GM18507 (cell line): ENCODE measurements at regions not wholly inside any gene's neighbourhood (a gene's known extent, or its start where the extent isn't known, plus 50 kb on each side); places are given as distances from the start of the nearest gene placed in this dataset.
"Not testable (repeated sequence)": the region's sequence is repeated elsewhere in the genome, so short reads cannot be mapped to it uniquely, and the experiment has no call there.

Experiments used
- DNase-seq: peaks from one replicate; pipeline ENCODE4 v3.0.0; 2011; ENCODE audit warnings: low read depth; ENCODE audit not compliant: insufficient read length; ENCODE audit errors: extremely low spot score
- FAIRE-seq: peaks from 2 replicates; lab custom pipeline; 2011; peaks lifted over from hg19 to GRCh38; lab: Jason Lieb, UNC

DNA sequence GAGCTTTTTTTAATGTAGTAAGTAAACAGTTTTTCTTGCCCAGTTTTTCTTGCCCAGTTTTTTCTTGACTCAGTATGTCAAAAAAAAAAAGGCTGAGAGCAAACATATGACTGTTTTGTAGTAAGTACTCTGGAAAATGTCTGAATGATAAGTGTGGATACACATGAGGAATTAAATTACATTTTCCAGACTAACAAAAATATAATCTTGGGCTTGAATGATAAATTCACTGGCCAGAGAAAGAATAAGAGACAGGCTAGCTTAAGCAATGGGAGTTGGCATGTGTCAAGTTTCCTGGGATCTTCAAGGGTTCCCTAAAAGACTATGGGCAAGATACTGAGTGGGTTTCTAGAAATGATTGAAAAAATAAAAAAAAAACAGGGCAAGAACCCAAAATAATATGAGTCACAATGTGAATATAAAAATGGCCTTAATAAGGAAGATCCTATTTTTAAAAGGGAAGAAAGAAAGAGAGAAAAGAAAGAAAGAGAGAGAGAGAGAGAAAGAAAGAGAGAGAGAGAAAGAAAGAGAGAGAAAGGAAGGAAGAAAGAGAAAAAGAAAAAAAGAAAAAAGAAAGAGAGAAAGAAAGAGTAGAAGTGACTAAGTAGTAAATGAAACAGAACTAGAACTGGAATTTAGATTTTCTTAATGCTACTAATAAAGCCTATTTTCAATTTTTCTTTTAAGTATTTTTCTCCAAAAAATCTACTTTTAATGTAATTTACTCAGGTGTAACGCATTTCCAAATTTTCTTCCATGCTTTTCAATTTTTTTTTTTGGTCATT lies 60.2 kb downstream of the TFPI2 start:
- FAIRE-seq (no peak), DNase-seq (no peak)

DNA sequence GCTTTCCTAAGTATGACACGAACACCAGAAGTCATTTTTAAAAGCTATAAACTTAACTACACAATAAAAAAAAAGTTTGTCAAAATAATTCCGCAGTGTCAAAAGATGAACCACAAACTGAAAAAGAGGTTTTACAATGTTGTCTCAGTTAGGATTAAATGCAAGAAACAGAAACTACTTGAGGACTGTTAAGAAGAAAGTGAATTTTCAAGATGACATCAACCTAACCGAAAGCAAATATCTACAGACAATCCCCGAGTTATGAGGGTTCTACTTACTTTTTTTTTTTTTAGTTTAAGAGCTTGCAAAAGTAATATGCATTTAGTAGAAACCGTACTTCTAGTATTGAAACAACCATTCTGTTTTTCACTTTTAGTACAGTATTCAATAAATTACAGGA lies 62.3 kb downstream of the TFPI2 start:
- DNase-seq, result no peak
- FAIRE-seq, result peak; percentile 26

DNA sequence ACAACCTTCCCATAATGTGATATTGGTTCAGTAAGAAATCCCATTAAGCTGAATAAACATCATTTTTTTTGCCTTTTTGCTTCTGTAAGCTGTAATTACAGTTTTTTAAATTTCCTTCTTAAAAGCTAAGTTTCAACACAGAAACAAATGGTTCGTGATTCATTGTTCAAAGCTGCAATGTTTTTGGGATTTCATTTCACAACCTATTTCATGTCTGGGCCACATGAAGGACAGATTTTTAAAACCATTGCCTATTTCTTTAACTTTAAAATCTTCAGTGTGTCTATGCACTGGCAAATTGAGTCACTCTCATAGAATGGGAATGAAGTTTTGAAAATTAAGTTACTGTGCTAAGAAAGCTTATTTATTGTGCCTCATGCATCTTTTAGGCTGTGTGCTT lies 66.9 kb downstream of the TFPI2 start:
- no peak for DNase-seq
- no peak for FAIRE-seq

DNA sequence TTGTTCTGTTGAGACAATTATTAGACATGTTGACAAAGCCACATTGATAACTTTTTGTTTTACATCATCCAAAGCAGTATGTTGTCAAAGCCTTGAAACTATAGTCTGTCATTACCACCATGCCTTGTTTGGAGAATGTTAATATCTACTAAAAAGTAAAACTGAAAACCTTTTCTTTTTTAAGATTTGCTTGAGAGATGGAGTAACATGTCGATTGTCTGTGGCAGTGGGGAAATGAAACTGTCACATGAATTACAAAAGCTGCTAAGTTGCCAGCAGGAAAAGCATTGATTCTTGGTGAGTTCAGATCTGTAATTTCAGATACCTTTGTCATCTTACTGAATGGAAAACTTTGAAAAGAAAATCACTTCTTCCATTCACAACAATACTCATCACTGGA lies 69.1 kb downstream of the TFPI2 start:
- FAIRE-seq, result peak; percentile 36
- no peak for DNase-seq

DNA sequence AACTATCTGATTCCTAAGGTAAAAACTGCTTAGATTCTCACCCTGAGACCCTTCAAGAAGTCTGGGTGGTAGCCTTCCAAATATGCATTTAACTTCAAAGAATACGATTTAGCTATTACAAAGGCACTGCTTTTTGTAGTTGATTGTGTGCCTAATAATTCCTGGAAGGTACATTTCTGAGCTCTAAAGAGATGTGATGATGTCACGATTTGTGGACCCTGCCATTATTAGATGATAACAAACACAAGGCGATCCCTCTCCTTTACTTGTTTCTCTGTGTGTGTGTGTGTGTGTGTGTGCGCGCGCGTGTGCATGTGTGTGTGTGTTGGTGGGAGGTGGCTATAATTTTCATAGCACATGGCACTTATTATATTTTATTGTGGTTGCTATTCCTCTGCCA lies 70.9 kb downstream of the TFPI2 start:
- DNase-seq, result no peak
- FAIRE-seq, result no peak

DNA sequence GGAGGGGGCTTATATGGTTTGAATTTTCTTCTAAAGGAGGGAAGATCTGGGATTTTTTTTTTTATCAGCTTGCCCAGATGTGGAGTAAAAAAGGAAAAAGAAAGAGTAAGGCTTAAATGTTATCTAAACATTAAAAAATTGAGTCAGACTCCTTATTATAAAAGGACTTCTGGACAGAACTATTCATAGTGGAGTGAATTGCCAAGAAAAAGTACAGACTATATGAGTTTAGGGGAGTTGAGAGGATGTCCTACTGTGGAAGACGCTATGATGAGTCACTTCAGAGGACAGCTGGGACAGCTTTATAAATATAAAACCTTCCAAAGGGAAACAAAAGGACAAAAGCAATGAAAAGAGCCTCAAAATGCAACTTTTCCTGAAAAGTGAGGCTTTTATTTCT lies 73.0 kb downstream of the TFPI2 start:
- no peak for DNase-seq

DNA sequence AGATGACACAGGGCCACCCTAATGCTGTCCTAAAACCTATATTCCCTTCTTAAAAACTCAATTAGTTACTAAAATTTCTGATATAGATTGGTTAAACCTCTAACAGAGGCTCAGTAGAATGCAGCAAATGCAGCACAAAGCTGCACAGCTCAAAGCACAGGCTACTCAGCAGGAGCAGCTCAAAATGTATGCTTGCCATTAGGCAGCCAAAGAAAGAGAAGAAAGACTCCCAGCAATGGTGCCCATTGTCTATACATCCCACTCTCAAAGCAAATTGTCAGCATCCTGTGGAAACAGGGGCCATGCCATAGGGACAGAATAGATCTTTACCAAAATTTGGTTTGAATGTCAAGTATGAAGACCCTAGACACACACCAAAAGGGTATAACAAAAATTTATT lies 73.5 kb downstream of the TFPI2 start:
- FAIRE-seq, result no peak
- DNase-seq, result no peak

More for the DNA sequence above, 73.0 kb downstream of the TFPI2 start:
- no peak for FAIRE-seq

DNA sequence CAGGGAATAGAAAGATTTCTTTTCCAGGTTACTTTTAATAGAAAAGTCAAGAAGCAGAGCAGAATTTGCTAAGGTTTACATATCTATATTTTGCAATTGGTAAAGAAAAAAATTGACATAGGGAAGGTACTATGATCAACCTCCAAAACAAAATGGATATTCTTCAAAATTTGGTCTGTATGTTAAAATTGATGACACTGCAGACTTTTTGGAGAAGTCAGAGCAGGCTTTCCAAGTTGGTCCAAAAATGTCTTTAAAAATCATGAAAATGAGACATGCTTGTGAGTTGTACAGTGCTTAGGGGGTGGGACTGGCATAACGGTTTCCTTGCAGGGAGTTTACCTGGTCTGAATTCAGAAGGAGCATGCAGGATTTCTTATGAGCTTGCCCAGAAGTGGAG lies 77.0 kb downstream of the TFPI2 start:
- FAIRE-seq (no peak), DNase-seq (no peak)

DNA sequence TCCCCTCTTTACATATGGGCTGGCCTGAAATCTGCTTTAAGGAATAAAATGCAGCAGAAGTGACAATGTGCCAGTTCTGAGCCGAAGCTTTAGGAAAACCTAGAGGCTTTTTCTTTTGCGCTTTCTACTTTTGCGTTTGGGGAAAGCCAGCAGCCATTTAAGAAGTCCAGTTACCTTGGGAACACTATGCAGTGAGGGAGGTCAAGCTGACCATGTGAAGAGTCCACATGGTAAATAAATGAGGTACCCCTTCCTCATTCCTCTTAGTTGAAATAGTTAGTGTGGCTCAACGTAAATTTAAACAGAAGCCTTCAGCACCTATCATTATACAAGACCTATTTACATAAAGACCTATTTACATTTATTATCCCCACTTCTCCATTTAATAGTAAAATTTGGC lies 78.5 kb downstream of the TFPI2 start:
- DNase-seq, result no peak
- no peak for FAIRE-seq

DNA sequence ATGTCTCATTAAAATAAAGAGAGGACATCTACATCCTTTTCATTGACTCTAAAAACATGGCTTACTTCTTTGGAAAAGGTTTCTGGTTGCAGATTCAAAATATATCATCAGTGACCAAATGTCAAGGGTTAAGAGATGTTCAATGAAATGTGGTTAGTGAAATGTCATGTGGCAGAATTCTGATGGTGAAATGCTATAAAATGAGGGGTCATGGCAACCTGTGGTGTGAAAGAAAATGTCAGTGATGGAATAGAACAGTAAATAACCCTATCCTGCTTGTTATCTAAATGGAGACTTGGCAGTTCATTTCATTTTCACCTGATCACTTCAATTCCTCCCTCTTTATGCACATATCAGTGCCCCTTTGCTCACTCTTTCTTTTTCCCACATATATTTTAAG lies 79.4 kb downstream of the TFPI2 start:
- FAIRE-seq (no peak), DNase-seq (no peak)

DNA sequence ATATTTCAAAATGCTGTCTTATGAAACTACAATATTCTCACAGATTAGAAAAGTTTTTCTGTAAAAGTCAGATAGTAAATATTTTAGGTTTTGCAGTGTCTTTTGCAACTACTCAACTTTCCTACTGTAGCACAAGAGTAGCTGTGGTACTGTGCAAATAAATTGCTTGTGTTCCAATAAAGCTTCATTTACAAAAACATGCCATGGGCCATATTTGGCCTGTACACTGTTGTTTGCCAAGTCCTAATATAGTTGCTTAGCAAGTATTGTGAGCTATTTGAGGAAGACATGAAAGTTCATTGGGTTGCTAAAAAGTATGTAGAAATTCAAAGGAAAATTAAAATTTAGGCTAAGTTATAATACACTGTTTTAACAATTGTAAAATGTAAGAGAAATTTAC lies 80.0 kb downstream of the TFPI2 start:
- FAIRE-seq, result no peak
- DNase-seq, result no peak

DNA sequence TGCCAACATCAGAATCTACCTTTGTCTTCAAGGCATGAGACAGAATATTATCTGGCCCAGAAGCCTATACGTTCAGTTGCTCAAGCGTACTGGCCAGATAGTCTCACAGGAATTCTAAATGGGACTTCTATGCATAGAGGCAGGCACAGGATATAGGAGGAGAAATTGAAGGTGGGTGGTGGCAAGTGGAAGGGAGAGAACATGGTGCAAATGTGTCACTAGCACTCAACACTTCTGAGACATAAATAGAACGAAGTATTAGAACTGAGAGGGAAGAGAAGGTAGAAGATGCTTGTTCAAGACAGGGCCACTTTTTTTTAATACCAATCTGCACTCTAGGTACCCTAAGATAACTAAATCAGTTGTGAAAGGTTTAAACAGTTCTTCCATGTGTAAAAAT lies 85.8 kb downstream of the TFPI2 start:
- FAIRE-seq (no peak), DNase-seq (no peak)

DNA sequence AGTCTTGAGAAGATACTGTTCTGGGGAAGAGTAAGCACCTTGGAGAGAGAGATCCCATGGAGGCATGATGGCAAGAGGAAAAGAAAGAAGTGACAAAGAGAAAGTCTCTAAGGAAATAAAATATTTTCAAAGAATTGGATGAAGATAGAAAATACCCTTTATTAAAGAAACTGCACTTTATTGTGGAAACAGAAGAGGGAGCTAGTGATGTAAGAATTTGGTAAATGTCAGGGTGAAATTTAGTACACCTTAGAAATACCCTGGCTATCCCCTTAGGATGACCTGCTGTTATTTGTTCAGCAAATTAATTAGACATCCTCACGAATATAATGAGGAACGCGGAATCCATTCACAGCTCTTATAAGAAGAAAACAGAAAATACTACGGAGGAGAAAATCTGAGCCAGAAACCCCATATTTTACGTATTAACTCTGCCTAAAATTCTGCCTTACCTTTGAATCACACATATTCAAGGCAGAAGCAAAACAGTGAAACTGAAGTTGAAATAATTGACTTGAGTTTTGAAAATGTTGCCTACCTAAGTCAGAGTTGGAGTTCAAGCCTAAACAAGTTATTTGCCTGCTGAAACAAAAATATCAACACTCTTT lies 90.7 kb downstream of the TFPI2 start:
- DNase-seq (no peak), FAIRE-seq (no peak)

DNA sequence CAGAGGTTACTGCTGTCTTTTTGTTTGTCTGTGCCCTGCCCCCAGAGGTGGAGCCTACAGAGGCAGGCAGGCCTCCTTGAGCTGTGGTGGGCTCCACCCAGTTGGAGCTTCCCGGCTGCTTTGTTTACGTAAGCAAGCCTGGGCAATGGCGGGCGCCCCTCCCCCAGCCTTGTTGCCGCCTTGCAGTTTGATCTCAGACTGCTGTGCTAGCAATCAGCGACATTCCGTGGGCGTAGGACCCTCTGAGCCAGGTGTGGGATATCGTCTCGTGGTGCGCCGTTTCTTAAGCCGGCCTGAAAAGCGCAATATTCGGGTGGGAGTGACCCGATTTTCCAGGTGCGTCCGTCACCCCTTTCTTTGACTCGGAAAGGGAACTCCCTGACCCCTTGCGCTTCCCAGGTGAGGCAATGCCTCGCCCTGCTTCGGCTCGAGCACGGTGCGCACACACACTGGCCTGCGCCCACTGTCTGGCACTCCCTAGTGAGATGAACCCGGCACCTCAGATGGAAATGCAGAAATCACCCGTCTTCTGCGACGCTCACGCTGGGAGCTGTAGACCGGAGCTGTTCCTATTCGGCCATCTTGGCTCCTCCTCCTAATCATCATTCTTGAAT lies 97.4 kb downstream of the TFPI2 start:
- DNase-seq, FAIRE-seq: not testable (repeated sequence)

DNA sequence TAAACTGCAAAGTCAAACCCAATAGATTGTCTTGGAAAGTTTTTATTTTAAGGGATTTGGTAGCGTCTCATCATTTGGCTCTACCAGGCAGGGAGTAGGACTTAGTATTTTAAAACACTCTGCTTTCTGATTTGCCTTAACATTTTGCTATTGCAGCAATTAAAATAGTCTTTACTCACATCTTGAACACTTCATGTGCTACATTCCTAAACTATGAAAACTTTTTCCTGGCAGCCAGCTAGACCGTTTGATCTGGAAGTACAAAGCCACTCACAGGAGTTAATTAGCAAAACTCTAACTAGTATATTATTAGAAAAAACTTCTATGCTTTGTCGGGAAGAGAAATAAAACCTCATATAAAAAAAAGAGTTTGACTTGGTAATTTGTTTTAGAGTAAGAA lies 111.4 kb downstream of the TFPI2 start:
- DNase-seq (no peak), FAIRE-seq (no peak)

DNA sequence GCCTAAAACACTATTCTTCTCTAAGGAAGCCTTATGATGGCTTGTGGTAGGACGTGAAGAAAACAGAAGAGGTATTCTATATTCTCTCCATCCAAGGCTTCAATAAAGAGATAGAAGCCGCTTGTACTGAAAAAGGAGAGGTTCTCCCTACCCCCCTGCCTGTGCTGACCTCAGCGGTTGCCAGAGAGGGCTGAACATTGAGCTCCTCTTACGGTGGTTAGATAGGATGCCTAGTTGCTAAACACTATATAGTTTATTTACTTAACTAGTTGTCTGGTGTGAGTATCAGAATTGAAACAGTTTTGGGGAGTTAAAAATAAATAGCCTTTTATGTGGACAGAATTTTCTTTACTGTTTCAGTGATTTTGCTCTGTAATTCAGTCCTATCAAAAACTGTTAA lies 112.2 kb downstream of the TFPI2 start:
- no peak for DNase-seq
- no peak for FAIRE-seq

DNA sequence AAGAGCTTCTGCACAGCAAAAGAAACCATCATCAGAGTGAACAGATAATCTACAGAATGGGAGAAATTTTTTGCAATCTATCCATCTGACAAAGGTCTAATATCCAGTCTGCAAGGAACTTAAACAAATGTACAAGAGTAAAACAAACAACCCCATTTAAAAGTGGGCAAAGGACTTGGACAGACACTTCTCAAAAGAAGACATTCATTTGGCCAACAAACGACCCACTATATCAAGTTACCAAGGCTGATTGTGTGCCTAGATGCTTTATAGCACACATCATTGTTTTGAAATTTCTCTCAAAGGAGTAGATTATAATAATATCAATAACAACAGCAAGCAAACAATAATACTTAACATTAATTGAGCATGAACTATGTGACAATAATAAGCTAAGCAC lies 117.1 kb downstream of the TFPI2 start:
- no peak for FAIRE-seq
- no peak for DNase-seq

DNA sequence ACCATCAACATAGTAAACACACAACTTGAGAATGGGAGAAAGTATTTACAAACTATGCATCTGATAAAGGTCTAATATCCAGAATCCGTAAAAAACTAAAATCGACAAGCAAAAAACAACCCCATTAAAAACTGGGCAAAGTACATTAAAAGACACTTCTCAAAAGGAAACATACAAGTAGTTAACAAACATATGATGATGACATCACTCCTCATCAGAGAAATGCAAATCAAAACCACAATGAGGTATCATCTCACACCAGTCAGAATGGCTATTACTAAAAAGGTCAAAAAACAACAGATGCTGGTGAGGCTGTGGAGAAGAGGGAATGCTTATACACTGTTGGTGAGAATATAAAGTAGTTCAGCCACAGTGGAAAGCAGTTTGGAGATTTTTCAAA lies 125.1 kb downstream of the TFPI2 start:
- no peak for DNase-seq
- no peak for FAIRE-seq

DNA sequence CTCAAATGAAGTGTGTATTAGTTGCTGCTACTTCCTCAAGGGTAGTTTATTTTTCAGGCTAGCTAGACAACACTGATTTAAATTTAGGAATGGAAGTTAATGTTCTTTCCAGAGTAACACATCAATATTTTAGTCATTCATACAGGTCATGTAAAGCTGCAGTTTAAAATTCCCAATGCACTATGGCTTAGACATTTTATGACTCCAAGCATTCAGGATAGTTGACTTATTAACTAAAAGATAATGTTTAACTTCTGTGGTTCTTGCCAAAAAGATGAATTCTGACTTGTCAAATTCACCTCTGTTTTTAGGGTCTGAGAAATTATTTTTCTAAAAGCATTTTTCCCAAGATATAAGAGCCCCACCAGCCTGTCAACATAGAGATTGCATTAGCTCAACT lies 131.9 kb downstream of the TFPI2 start:
- no peak for FAIRE-seq
- no peak for DNase-seq

DNA sequence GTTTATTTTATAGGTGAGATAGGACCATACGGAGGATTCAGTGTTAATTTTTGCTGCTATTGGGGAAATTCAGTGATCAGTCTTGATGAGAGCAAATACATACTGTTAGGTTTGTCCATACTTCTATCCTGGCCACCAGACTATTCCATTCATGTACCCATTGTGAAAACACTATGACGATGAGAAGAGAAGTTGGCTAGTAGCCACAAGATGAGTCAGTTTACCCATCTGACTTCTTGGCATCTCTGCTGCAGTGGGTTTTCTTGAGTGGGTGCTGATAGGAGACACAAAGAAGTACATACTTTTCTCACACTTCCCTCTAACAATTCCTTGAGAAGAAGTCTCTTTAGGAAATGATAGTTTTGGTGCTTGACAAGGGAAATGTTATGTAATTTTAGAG lies 133.1 kb downstream of the TFPI2 start:
- FAIRE-seq, result no peak

DNA sequence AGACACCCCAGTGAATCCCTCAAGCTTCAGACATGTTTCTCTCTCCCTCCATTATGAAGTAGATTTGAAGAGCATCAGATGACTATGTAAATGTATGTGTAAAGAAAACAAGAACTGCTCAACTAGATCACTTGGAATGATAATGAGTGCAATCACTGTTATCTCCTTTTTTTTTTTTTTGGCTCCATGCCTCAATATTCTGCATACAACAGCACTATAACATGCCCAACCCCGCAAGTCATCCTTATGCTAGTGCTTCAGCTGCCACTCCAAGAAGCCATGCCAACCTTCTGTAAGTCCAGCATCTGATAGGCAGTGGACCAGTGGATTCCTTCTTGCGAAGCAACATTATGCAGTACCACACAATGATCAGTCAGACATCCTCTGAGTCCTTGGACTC lies 133.7 kb downstream of the TFPI2 start:
- no peak for FAIRE-seq
- DNase-seq, result no peak

More for the DNA sequence above, 133.1 kb downstream of the TFPI2 start:
- DNase-seq, result no peak
